DMS79 treated with DMSO at 0.1 percent for 48 hours (cell line): ENCODE measurements at regions not wholly inside any gene's neighbourhood (a gene's known extent, or its start where the extent isn't known, plus 50 kb on each side); places are given as distances from the start of the nearest gene placed in this dataset.

Experiments used
- DNase-seq: peaks from one replicate; lab custom pipeline; 2025; lab: John Stamatoyannopoulos, UW

DNA sequence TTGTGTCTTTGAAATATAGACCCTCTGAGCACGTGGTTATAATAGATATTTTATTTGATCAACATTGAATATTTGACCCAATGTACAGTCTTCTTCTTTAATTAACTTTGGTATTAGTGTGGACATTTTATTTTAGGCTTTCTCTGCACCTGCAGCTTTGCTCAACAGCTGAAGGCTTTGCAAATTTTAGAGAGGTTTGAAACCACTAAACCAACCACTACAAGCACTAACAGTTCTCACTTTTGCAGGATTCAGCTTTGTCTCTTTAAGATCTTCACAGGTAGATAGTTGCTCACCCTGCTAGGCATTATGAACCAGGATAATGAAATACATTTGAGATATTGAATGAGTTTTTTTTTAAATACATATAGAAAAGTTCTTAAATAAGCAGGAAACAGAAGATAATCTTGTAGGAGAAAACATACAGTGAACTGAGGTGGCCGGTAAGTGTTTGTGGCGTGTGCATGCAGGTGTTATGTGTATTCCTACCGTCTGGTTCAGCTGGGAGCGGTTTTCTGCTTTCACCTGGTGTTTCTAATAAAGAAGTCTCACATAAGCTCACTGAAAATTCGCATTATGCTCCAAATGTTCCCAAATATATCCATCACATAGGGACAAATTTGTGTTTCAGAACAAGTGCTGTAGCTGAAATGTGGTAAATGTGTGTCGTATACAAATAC lies 1508.3 kb upstream of the TENM3 start:
- DNase-seq, result no peak

DNA sequence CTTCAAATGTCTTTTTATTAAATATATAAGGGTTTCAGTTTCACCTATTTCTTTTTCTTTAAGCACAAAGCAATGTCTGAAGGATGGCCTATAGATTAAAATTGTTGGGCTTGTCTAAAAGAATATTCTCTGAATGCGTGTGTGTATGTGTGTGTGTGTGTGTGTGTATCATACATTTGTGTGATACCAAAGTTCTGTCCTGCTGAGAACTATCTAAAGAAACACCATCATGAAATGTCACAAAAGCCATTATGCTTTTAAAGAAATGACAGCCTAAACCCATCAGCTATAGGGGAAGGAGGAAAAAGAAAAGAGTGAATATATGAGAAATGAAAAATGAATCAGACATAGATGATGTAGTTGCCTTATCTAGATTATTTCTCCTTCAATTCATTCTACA lies 1501.5 kb upstream of the TENM3 start:
- DNase-seq, result no peak

DNA sequence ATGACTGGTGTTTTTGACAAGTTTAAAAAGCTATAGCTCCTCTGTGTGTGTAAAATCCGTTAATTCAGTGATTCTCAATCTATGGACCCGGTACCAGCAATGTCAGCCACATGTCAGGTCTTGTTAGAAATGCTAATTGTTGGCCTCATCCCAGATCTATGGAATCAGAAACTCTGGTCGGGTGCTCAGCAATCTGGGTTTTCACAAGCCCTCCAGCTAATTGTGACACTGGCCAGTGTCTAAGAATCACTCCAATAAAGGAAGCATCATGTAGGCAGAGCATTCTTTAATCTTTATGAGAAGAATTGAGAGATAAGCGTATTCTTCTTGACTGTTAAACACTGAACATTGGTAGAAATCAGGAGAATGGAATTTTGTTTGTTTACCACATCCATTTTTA lies 1498.2 kb upstream of the TENM3 start:
- DNase-seq, result no peak

DNA sequence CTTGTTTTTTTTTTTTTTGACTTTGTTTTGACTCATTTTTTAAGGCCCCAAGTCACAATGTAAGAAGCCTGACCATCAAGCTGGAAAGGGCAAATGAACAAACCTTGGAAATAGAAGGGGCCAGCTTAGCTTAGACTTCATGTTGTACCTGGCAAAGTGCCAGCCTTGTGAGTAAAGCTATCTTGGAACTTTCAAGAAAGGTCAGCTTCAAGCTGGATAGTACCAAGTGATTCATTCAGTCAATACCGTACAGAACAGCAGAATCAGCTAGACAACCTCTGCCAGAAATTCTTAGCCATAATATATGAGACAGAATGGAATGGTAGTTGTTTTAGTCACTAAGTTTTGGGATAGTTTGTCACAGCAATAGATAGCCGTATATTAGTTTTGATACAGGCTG lies 1492.2 kb upstream of the TENM3 start:
- no peak for DNase-seq

DNA sequence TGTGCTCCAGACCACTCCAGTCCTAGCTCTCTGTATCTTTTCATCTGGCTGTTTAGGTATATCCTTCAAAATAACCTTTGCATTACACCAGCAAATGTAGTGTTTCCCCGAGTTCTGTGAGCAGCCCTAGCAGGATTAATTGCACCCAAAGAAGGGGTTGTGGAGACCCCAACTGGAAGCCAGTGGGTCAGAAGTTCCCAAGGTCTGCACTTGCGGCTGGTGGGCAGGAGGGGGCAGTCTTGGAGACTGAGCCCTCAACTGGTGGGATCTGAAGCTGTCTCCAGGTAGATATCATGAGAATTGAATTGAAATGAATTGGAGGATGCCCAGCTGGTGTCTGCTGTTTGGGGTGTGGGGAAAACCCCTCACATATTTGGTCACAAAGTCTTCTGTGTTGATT lies 1485.3 kb upstream of the TENM3 start:
- DNase-seq, result no peak

DNA sequence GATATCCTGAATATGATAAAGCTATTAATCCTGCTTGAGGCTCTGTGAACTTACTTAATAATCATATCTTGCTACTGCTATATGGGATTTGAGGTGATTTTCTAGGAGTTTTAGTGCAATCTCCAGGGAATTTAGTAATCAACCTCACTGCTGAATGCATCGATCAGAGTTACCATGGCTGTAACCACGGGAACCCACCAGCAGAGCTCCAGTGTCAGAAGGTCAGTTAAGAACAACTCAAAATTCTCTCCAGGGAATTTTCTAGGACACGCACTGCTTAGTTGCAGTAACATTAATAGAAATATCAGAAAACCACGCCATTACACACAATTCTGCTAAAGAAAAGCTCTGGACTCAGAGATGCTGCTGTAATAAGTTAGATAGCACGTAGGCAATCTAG lies 1477.2 kb upstream of the TENM3 start:
- no peak for DNase-seq

DNA sequence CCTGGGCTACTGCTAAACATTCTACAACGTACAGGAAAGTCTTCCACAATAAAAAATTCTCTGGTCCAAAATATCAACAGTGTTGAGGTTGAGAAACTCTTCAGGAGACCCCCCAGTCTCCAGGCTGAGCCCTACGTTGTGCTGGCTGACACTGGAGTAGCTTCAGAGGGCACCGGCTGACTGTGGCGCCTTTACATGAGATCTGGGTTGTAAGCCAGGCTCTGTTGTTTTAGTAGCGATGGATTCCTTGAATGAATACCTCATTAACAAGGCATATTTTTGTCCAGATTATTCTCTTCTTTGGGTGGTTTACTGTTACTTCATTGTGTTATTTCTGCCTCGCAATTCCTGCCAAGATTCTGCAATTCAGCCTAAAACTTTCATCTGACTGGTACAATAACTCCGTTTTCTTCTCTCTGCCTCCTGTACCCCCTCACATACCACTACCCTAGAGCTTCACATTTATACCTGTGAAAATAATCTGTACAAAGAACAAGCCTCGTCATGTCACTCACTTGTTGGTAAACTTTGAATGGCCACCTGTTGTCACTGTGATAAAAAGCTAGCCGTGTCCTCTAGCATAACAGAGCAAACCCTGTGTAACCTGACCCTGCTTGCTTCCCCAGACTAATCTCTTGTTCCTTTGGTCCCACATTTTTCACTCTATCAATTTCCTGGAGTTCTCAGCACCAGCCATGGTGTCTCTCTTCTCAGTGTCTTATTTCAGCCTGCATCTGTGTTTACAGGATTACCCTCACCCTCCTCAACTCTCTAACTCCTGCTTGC lies 1476.1 kb upstream of the TENM3 start:
- peak; percentile 2 for DNase-seq

DNA sequence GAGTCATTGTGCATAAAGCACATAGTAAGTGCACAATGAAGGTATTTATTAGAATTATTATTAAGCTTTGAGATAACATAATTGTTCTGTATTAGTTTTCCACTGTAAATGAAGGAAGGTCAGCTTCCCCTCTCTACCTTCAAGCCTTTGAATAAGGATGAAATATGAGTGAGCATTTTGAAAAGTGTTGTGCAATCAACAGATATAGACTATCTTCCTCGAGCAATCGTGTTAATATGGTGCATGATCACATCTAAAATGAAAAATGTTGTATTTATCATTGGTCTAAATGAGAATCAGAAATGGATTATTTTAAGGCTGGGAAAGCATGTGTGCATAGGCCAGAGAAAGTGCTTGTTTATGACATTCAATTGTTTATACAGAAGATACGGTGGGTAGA lies 1474.6 kb upstream of the TENM3 start:
- no peak for DNase-seq

DNA sequence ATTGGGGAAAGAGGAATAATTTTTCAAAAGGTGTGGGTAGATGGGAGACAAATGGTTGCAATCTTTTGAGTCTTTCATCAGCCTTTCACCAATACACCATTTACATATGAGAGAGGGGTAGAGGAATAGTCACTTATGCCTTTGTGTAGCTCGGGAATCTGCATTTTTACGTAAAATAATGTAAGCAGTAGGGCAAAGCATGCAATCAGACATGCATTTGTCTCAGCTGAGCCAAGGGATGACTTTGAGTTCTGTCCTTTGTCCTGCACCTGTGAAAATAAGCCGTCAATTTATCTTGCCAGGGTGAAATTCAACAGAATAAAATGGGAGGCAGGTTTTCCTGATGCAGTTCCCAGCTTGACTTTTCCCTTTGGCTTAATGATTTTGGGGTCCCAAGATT lies 1473.4 kb upstream of the TENM3 start:
- DNase-seq, result no peak

DNA sequence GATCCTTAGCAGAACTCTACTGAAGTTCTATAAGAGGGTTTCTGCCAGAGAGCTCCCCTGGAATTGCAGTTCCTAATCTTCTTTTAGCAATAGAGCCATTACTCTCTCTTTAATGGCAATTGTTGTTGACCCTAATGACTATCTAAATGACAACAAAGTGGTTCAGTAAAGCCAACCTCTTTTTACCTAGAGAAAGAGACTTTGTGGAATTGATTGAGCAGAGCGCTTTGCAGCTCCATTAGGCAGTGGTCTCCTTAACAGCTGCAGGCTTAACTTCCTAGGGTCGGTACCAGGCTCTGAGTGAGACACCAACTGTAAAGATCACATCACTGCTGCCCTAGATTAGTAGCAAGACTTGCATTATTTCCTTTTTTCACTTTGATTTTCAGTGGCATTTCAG lies 1472.9 kb upstream of the TENM3 start:
- no peak for DNase-seq

DNA sequence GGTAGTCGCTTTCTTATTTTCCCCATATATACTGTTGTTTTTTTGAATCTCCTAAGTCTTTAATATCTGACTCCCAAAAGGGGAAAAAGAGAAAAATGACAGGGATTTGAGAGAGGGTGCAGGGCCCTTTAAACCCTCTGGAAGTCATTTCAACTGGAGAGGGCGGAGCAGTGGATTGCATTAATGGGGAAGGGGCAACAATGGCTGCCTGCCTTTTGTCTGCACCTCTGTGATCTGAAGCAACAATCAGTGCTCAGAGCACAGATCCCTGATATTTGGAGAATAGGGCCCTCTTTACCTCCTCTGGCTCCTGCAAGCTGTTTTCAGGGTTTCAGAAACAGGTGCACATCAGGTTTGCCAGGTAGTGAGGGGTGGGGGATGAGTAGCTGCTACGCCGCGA lies 1458.3 kb upstream of the TENM3 start:
- no peak for DNase-seq

DNA sequence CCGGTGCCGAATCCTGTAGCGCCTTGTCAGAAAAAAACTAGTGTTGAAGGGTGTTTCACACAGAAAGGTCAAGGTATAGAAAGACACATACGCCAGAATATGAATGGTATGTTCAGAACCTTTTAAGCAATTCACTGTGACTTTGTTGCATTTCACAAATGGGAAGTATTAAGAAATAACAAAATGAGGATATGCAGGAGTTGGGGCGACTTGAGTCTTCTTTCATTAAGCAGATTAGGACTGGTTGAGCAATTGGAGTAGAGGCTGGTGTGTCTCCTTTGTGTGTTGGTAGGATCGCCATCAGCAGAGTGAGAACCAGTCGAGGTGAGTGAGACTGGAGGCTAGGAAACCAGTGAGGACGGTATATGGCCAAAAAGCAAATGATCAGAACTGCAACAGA lies 1454.5 kb upstream of the TENM3 start:
- no peak for DNase-seq

DNA sequence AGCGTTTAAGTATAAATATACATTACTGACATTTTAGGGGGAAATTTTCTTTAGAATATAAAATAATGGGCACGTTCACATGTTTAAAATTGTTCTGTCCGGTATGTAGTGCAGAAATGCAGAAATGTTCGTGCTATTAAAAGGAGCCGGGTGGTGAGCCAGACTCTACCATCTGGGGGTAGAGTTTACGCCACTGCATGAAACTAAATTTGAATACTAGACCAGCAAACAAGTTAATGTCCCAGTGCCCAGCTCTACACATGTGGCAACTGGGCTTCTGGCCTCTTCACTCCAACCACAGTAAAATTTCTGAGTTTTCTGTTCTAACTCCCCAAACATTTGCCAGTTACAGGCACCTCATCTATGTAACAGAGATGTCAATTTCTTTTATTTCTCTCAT lies 1453.3 kb upstream of the TENM3 start:
- no peak for DNase-seq

DNA sequence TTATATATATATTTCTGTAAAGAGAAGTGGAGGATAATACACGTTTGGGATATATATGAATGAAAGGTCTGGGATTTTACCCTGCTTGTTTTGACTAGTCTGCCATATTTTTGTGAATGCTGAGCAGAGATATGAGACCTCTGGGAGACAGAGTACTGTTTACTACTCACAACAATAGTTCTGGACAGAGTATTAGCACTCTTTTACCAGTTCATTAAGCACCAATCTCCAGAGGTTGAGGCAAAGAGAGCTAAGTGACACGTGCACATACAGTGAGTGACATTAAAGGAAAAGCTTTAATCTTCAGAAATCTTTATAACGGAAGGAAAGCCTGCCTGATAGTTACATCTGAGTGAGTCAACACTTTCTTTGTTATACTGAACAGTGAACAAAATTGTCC lies 1452.7 kb upstream of the TENM3 start:
- no peak for DNase-seq

DNA sequence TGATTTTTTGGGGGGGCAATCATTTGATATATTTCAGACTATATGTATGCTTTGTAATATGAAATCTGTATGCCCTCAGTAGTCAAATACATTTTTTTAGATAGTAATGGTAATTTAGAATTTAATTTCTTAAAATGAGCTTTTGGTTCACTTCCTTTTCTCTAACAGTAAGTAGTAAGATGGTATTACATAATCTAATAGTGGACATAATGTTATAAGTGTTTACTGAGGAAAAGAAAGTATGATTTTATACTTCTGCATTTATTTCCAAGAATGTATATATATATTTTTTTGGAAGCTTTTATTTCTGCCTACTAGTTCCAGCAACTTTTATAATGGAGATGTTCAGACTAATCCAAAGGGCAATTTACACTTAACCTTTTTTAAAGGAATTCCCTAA lies 1450.7 kb upstream of the TENM3 start:
- DNase-seq, result no peak

DNA sequence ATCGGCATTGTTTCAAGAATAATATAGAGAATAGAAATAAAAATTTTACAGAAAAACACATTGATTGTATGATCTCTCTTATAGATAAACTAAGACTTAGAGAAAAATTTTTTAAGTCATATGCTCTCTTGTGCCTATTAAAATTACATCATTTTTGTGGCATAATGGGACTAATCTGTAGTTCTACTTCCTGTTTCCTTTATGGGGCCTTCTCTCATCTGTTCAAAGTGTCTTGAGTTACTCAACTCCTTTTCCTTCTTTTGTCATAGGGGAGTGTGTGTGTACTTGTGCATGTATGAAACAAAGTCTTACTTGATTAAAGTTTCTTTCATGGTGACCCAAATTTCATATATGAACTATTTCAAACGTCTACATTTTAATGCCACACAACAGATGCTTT lies 1448.9 kb upstream of the TENM3 start:
- DNase-seq, result no peak

DNA sequence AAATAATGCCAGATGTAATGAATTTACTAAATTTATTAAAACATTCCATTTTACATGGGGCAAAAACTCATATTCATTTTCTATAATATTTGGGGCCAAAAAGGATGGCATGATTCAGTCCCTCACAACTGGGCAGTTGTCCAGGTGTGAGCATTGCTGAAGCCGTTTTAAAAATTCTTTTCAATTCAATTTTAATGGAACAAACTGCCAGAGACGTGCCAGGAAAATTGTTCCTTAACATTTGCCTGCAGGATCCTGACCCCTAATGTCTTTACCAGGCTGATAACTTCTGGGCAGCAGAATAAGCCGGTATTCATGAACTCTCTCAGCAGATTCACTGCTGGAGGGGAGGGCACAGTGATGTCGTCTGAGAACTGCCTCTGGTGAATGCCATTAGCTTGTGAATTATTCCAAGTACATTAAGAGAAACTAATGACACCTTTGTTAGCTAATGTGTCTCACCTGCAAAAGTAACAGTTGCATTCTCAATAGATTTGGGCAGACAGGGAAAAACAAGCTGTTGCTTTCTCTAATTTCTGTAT lies 1445.1 kb upstream of the TENM3 start:
- no peak for DNase-seq

DNA sequence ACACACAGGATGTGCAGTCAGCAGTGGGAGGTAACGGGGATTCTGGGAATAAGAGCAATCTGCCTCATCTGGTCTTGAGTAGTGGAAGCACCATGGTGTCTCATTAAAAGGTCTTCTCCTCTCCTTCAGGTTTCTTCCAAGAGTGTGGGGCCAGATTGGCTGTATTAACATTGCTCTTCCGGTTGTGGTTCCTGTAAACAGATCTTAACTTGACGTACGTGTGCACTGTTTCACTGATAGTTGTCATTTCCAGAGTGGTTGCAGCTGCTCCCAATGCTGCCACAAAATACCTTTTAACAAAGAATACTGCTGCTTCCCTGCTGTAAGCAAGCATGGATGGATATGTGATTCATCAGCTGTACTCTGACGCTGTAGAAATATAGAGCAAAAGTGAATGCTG lies 1443.4 kb upstream of the TENM3 start:
- no peak for DNase-seq

DNA sequence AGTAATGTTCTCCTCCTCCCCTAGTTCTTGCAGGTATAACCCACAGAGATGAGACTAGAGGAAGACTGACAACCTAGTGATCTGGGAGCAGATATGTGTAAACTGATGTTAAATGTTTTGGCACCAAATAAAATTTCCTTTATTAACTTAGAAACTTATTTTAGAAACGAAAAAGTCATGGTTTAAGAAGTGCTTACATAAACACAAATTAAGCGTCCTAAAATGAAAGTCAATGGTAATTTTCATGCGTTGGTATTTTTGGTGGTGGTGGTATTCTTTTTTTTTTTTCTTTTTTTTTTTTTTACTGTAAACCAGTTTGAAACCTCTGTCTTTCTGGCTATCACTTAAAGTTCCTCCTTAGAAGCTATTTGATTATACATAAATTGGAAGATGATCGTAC lies 1438.1 kb upstream of the TENM3 start:
- no peak for DNase-seq

DNA sequence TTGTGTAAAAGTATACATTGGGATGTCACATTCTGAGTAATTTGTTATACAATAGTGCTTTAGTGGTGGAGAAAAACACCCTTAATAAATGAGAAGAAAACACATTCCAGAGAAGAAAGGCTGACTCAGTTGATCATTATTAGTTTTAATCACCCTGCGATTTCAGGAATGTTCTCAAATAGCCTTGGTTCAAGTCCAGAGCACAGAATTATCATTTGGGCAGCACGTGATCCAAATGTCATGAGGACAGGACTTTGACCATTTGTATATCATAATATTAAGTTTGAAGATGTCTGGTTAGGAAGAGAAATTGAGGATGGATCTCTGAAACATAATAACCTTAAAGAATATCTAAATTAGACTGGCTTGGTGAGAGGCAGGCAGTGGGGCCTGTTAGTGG lies 1434.3 kb upstream of the TENM3 start:
- no peak for DNase-seq

DNA sequence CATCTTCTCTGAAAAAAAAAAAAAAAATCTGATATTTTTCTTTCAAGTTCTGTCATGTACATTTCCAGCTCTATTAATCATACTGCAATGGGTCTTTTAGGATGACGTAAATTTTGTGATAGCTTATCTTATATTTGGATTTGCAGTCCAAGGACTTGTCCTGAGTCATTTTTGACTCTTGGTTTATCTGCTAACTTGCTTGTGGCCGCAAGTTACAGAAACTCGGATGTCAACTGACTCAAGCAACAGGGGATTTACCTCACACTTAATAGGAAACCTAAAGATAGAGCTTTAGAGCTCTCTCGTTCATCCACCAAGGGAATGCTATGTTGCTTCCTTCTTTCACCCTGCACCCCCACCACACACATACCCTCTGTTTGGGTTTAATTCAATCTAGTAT lies 1433.8 kb upstream of the TENM3 start:
- no peak for DNase-seq

DNA sequence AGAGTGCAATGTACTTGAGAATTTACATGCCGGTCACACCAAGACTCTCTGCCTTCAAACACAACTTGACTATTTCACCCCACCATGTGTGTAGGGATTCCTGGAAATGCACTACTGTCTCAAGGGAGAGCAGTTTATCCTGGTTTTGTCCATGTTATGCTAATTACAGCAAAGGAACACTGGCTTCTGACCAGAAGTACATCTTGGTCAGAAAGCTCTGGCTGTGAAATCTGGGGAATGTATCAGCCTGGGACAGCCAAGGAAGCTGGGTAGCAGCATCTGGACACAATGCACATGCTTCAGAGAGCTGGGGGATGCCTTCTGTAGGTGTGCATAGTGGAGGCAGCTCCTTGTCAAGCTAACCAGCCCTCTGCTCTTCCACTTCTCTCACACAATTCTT lies 1432.6 kb upstream of the TENM3 start:
- DNase-seq, result no peak

DNA sequence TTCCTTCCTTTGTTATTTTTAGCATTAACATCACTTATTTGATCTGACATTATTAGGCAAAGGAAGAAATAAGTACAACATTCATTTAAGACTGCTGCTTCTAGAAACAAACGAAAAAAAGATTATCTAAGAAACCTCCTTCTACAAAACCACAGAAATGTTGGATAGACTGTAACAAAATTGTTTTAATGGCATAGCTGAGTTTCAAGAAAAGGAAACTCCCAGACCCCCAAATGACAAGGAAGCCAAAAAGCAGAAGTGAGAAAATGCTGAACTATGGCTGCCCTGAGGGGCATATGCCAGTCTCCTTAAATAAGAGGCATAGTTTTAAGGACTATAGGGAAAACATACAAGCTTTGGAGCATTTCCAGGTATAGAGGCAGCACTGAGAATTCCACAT lies 1431.6 kb upstream of the TENM3 start:
- no peak for DNase-seq

DNA sequence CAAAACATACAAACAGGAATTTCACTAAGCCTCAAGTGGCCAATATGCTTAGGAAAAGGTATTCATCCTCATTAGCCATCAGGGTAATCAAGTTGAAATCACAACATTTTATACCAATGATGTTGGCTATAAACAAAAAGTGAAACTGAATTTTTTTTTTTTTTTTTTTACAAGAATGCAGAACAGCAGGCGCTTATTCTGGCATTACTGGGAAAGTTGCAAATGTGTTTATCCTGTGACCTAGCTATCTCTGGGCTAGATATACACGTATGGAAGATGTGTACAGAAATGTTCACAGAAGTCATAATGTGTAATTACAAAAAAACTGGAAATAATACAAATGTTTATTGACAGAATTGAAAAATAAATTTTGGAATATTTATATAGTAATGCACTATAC lies 1430.4 kb upstream of the TENM3 start:
- no peak for DNase-seq
